NOMO-1 treated with DMSO at 0.1 percent for 48 hours (cell line): ENCODE measurements at regions not wholly inside any gene's neighbourhood (a gene's known extent, or its start where the extent isn't known, plus 50 kb on each side); places are given as distances from the start of the nearest gene placed in this dataset.
"Not testable (repeated sequence)": the region's sequence is repeated elsewhere in the genome, so short reads cannot be mapped to it uniquely, and the experiment has no call there.

Experiments
- DNase-seq: peaks from one replicate; lab custom pipeline; 2025; ENCODE audit not compliant: unreplicated experiment; lab: John Stamatoyannopoulos, UW

DNA sequence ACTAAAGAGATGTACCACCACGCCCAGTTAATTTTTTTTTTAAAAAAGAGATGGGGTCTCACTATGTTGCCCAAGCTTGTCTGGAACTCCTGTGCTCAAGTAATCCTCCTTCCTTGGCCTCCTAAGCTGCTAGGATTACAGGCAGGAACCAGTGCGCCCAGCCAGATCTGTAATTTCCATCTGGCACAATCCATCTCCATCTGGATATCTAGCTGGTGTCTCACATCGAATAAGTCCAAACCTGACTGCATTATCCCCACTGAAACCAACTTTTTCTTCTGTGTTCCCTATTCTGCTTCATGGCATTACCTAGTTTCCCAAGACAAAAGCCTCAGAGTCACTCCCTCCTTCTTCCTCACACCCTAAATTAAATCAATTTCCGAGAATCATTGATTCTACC, 125.8 kb upstream of the TEX13C start:
- no peak for DNase-seq

GRCh38 chrX:125198546-125198945, 121.1 kb upstream of the TEX13C start:
- DNase-seq = no peak

DNA sequence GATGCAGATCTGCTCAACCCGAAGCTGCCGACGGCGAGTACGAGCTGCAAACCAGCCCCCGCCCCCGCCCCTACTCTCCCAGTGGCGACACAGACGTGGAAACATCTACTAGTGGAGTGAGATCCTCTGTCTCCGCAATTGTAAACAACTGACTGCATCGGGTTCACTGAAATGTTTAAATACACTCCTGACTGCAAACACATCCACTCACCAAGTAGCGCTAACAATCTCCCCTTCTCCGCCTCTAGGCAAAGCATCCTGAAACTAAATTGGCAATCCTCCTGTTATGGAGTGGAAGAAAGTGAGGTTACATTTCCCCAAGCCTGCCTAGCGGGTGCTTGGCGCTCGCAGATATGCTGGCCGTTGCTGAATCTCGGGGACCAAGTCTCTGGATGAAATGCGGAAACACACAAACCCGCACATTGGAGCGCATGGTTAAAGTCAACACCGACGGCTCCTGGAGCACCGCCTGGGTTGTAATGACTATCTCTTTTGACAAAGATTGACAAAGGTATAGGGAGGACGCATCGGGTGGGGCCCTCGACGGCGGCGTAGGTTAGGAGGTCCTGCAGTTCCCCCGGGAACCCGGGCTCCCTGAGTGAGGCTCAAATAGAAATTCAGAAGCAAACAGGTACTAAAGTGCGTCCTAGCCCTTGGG, 117.0 kb upstream of the TEX13C start:
- DNase-seq = no peak

- DNase-seq = no peak
Measured at GRCh38 chrX:125203365-125203736, 116.3 kb upstream of the TEX13C start.

DNA sequence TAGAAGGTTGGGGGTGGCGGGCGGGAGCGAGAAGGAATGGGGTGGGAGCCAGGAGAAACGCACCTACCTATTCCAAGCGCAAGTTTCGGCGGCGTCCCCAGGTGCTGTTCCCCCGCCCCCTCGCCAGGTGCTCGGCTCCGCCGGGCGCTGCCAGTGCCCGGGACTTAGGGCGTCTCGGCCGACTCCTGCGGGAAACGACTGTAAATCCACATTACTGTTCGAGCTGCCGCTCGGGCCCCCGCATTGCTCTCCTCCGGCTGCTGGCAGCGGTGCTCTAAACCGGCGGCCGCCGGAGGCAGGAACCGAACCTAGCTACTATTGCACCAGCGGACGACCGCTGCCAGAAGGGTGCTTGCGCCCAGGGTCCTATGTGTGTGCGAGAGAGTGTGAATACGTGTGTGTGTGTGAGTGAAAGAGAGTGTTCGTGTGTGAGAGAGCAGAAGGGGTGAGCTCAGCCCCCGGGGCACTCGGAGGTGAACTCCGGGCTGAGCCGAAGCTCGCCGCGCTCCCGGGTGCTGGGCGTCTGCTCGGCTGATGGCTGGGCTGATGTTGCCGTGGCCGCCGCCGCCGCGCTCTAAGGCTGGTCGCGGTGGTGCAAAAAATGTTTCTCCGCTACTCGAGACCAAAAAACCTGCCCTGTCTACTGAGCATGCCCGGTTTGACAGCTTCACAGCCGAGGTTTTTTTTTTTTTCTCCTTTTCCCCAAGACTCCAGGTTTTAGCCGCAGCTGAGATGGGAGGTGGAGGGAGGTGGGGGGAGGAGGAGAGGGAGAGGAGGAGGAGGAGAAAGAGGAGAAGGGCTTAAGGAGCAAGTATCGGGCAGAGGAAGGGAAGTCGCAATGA, 115.7 kb upstream of the TEX13C start:
- no peak for DNase-seq

- DNase-seq = no peak
Measured at GRCh38 chrX:125204681-125205132, 115.0 kb upstream of the TEX13C start.

GRCh38 chrX:125205133-125205917, 114.3 kb upstream of the TEX13C start:
- DNase-seq = no peak

DNA sequence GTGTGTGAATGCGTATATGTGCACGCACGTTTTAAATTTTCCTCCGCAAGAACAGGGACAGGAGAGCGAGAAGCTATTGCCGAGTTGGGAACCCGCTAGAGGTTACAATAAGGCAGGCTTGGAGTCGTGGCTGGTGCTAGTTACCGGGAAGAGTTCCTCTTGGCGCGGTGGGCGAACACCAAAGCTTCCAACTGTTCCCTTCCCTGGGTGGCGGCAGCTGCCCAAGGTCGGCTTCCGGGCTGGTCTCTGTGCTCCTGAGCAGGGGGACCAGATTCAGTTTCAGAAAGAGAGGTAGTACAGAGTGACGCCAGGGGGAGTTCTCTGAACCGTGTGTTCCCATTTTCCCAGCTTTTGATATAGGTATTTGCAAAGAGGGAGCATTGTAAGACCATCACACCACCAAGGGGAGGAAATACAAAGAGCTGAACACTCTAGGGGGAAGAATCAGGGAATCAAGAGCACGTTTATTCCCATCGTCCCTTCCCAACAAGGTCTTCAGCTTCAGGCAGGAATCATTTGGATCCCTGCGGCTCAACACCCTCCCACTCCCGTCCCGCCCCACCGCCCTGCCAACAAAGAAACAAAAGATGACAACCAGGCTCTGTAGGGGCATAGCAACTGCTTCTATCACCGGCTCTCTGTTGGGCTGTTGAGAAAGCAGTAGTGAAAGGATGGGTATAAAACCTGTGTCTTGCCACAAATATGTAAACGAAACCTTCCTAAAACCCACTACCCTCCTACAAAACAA, 113.6 kb upstream of the TEX13C start:
- no peak for DNase-seq

DNA sequence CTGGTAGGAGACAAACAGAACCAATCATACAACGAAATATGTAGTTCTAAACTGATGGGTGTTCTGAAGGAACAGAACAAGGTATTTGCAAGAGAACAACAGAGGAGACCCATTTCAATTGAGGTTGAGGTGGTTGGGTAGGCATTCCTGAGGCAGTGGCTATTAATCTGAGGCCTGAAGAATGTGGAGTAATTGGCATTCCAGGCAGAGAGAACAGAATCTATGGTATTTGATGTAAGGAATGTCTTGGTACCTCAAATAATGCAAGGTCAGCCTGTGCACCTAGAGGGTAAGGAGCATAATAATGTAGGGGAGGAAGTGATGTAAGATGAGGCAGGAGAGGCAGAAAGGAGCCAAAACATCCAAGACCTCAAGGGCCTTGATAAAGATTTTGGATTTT, 109.5 kb upstream of the TEX13C start:
- DNase-seq = no peak

DNA sequence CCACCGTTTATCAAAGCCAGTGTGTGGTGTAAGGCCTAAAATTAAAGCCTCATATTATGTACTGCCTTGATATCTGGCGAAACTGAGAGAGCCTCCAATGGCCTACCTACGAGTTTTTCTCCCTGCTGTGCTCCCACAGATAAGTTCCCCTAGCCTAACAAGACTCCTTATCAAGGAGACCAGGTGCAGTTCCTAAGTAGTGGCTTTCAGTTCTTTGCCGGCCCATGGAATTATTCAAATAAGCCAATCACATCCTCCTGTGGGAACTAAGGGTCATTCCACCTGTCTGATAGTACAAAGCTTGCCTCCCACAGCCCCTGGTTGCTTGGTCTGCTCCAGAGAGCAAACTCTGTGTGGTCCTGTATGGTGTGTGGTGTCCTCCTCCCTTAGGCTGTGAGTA, 99.8 kb upstream of the TEX13C start:
- no peak for DNase-seq

DNA sequence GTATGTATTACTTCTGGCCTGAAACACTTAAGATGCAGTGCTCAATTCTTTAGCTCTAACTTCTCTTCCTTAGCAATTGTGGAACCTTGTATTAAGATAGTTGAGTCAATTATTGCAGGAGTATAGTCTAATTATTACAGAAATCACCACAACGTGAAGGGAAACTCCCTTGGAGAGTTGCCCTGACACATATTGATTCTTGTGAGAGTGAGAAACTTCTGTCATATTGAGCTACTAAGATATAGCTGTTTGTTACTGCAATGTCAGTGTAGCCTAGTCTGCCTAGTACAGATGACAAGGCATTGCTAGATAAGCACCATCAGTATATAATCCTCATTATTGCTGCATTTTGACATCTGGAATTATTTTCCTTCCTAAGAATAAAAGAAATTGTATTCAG, 82.7 kb upstream of the TEX13C start:
- DNase-seq = no peak

GRCh38 chrX:125248931-125249330, 70.7 kb upstream of the TEX13C start:
- no peak for DNase-seq

GRCh38 chrX:125255759-125256158, 63.9 kb upstream of the TEX13C start:
- not testable (repeated sequence) for DNase-seq

GRCh38 chrX:125262836-125263235, 56.8 kb upstream of the TEX13C start:
- no peak for DNase-seq

GRCh38 chrX:125266153-125266660, 53.5 kb upstream of the TEX13C start:
- no peak for DNase-seq
